Activated naive CD4-positive, alpha-beta T cell treated with anti-CD3 and anti-CD28 coated beads, Interleukin-2, amount 50 U/mL, for 24 hours (primary cell): ENCODE measurements at regions not wholly inside any gene's neighbourhood (a gene's known extent, or its start where the extent isn't known, plus 50 kb on each side); places are given as distances from the start of the nearest gene placed in this dataset.

Source experiments
- H3K27ac Mint-ChIP-seq: one replicate; pipeline ENCODE4 v1.8.0; 2021; ENCODE audit warnings: mild to moderate bottlenecking, mixed read lengths
- H3K27me3 Mint-ChIP-seq: one replicate; pipeline ENCODE4 v1.8.0; 2021; ENCODE audit warnings: mixed read lengths
- H3K36me3 Mint-ChIP-seq: one replicate; pipeline ENCODE4 v1.8.0; 2021; ENCODE audit warnings: mixed read lengths
- H3K4me1 Mint-ChIP-seq: one replicate; pipeline ENCODE4 v1.8.0; 2021; ENCODE audit warnings: mixed read lengths
- H3K4me3 Mint-ChIP-seq: one replicate; pipeline ENCODE4 v1.8.0; 2021; ENCODE audit warnings: mild to moderate bottlenecking, mixed read lengths
- H3K9me3 Mint-ChIP-seq: one replicate; pipeline ENCODE4 v1.8.0; 2021; ENCODE audit warnings: mixed read lengths

- Mint-ChIP-seq H3K27me3 (no peaks in the 10 kb centered on the region), H3K4me3 (no peak overlapping the region), H3K27ac (no peak overlapping the region), H3K9me3 (no peaks in the 10 kb centered on the region), H3K4me1 (peaks cover 5% of the 10 kb centered on the region), H3K36me3 (no peaks in the 10 kb centered on the region)
Measured at GRCh38 chr22:49633010-49633324, 194.7 kb downstream of the BRD1 start.

- Mint-ChIP-seq H3K36me3 (no peaks in the 10 kb centered on the region), H3K27me3 (no peaks in the 10 kb centered on the region), H3K4me3 (no peak overlapping the region), H3K4me1 (peaks cover 5% of the 10 kb centered on the region), H3K9me3 (no peaks in the 10 kb centered on the region), H3K27ac (no peak overlapping the region)
Measured at GRCh38 chr22:49632199-49633009, 195.3 kb downstream of the BRD1 start.

- Mint-ChIP-seq H3K9me3 (no peaks in the 10 kb centered on the region), H3K27me3 (no peaks in the 10 kb centered on the region), H3K36me3 (peaks cover under 1% of the 10 kb centered on the region), H3K4me1 (peaks cover 6% of the 10 kb centered on the region), H3K27ac (no peak overlapping the region), H3K4me3 (no peak overlapping the region)
Measured at GRCh38 chr22:49630448-49630946, 197.2 kb downstream of the BRD1 start.

GRCh38 chr22:49629586-49630447 is 197.9 kb downstream of the BRD1 start:
- Mint-ChIP-seq H3K4me1 (peaks cover 11% of the 10 kb centered on the region), H3K36me3 (peaks cover 2% of the 10 kb centered on the region), H3K27me3 (no peaks in the 10 kb centered on the region), H3K27ac (no peak overlapping the region), H3K4me3 (no peak overlapping the region), H3K9me3 (no peaks in the 10 kb centered on the region)

GRCh38 chr22:49629261-49629570 is 198.5 kb downstream of the BRD1 start:
- Mint-ChIP-seq H3K36me3 (peaks cover 2% of the 10 kb centered on the region), H3K4me1 (peaks cover 11% of the 10 kb centered on the region), H3K9me3 (no peaks in the 10 kb centered on the region), H3K4me3 (no peak overlapping the region), H3K27ac (no peak overlapping the region), H3K27me3 (no peaks in the 10 kb centered on the region)

GRCh38 chr22:49628391-49629260 is 199.0 kb downstream of the BRD1 start:
- Mint-ChIP-seq H3K27ac (no peak overlapping the region), H3K36me3 (peaks cover 2% of the 10 kb centered on the region), H3K4me3 (no peak overlapping the region), H3K27me3 (no peaks in the 10 kb centered on the region), H3K4me1 (peaks cover 11% of the 10 kb centered on the region), H3K9me3 (no peaks in the 10 kb centered on the region)

GRCh38 chr22:49627217-49628181 is 200.2 kb downstream of the BRD1 start:
- Mint-ChIP-seq H3K4me1 (peaks cover 11% of the 10 kb centered on the region), H3K36me3 (peaks cover 2% of the 10 kb centered on the region), H3K4me3 (no peak overlapping the region), H3K27me3 (no peaks in the 10 kb centered on the region), H3K27ac (no peak overlapping the region), H3K9me3 (no peaks in the 10 kb centered on the region)

- H3K27me3 Mint-ChIP-seq, result no peaks in the 10 kb centered on the region
- no peak overlapping the region for H3K27ac Mint-ChIP-seq
- H3K4me3 Mint-ChIP-seq, result no peak overlapping the region
- no peaks in the 10 kb centered on the region for H3K9me3 Mint-ChIP-seq
- H3K36me3 Mint-ChIP-seq, result peaks cover 2% of the 10 kb centered on the region
- peaks cover 11% of the 10 kb centered on the region for H3K4me1 Mint-ChIP-seq
Measured at GRCh38 chr22:49626361-49627216, 201.1 kb downstream of the BRD1 start.

- no peak overlapping the region for H3K27ac Mint-ChIP-seq
- no peaks in the 10 kb centered on the region for H3K9me3 Mint-ChIP-seq
- peaks cover 2% of the 10 kb centered on the region for H3K36me3 Mint-ChIP-seq
- no peaks in the 10 kb centered on the region for H3K27me3 Mint-ChIP-seq
- no peak overlapping the region for H3K4me3 Mint-ChIP-seq
- H3K4me1 Mint-ChIP-seq, result peaks cover 7% of the 10 kb centered on the region
Measured at GRCh38 chr22:49624421-49625177, 203.1 kb downstream of the BRD1 start.

GRCh38 chr22:49623715-49624114 is 204.0 kb downstream of the BRD1 start:
- peaks cover 2% of the 10 kb centered on the region for H3K36me3 Mint-ChIP-seq
- H3K27me3 Mint-ChIP-seq, result no peaks in the 10 kb centered on the region
- peaks cover 7% of the 10 kb centered on the region for H3K4me1 Mint-ChIP-seq
- no peak overlapping the region for H3K27ac Mint-ChIP-seq
- no peaks in the 10 kb centered on the region for H3K9me3 Mint-ChIP-seq
- no peak overlapping the region for H3K4me3 Mint-ChIP-seq

- H3K27ac Mint-ChIP-seq, result no peak overlapping the region
- no peaks in the 10 kb centered on the region for H3K27me3 Mint-ChIP-seq
- H3K36me3 Mint-ChIP-seq, result peaks cover 3% of the 10 kb centered on the region
- H3K9me3 Mint-ChIP-seq, result no peaks in the 10 kb centered on the region
- H3K4me3 Mint-ChIP-seq, result no peak overlapping the region
- H3K4me1 Mint-ChIP-seq, result peaks cover 7% of the 10 kb centered on the region
Measured at GRCh38 chr22:49623176-49623575, 204.5 kb downstream of the BRD1 start.

- Mint-ChIP-seq H3K36me3 (peaks cover 3% of the 10 kb centered on the region), H3K4me3 (no peak overlapping the region), H3K9me3 (no peaks in the 10 kb centered on the region), H3K4me1 (peaks cover 7% of the 10 kb centered on the region), H3K27me3 (no peaks in the 10 kb centered on the region), H3K27ac (no peak overlapping the region)
Measured at GRCh38 chr22:49622241-49623105, 205.2 kb downstream of the BRD1 start.
